Inflammatory macrophage treated with lipopolysaccharide for 1 hour (primary cell): ENCODE measurements at regions not wholly inside any gene's neighbourhood (a gene's known extent, or its start where the extent isn't known, plus 50 kb on each side); places are given as distances from the start of the nearest gene placed in this dataset.
"Not testable (repeated sequence)": the region's sequence is repeated elsewhere in the genome, so short reads cannot be mapped to it uniquely, and the experiment has no call there.

ENCODE experiments used
- DNase-seq, 2 donors: peaks; one replicate each; pipeline ENCODE4 v3.0.0-alpha.2; 2020 to 2022

DNA sequence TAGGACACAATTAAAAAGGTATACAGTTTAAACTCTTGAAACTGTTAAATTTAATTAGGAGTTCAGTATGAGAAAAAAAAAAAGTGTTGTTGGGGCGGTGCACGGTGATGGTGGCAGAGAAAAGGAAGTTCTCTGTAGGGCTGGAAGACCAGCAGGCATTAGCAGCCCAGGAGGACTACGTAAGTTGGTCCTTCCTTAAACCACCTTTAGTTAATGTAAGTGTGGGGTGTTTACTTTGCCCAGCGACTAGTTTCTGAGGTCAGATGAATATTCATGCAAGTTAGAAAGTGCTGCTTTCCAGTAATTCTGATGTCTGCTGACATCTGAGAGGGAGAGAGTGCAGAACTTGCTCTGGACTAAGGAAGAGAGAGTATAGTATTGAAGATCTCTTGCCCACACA, 54.9 kb downstream of the NKX2-1 start:
- no peak for DNase-seq

GRCh38 chr14:36462890-36463289, 57.1 kb downstream of the NKX2-1 start:
- no peak for DNase-seq

- no peak for DNase-seq
These were observed 64.8 kb downstream of the NKX2-1 start for GRCh38 chr14:36455241-36455627.

- no peak for DNase-seq
These were observed 65.3 kb downstream of the NKX2-1 start for GRCh38 chr14:36454599-36455240.

- no peak for DNase-seq
These were observed 67.2 kb downstream of the NKX2-1 start for GRCh38 chr14:36452860-36453259.

- no peak for DNase-seq
These were observed 68.5 kb downstream of the NKX2-1 start for GRCh38 chr14:36451310-36452065.

DNA sequence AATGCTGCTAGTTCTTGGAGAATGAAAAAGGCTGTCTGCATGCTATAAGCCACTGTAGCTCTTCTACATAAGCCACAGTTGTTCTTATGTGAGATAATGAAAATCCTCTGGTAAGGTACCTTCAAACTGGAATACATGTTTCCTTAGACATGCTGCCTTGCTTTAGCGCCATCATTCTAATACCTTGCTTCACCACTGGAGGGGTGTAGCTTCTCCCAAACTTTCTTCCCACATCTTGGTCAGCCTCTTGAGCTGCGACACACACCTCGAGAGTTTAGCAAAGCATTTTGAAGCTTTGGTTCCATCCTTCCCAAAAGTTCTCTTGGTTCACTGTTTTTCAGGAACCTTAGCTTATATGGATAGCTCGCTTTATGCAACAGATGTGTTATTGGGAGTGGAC, 69.5 kb downstream of the NKX2-1 start:
- no peak for DNase-seq

DNA sequence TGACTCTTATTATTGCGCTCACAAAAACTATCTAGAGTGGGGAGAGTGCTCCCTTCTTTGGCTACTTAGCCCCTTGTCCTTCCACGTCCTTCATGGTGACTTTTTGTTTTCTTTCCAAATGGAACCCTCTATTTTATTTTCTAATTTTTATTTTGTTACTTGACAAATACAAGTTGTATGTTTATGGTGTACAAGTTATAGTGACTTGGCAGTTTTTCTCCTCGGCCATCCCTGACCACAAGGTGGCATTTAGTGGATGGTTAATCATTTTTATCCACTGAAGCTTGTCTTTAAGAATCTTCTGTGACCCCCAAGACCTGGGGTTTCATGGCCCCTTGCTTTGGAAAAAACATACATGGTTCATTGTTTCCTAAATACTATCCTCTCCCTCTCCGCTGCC, 70.1 kb downstream of the NKX2-1 start:
- no peak for DNase-seq

DNA sequence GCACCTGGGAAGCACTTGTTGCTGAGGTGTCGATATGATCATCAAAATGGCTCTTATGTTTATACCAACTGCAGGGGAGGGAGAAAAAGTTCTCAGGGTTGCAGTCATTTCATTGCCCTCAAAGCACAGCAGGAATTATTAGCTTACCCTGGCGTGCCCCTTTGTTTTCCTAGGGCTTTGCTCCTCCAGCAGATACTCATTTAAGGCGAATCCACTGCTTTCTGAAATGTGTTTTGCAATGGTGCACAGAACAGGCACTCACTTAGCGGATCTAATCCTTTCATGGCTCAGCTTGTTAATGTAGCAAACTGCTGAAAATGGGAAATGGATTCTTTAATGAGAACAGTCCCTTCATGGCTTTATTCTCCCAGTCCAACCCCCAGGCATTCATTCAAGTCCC, 76.7 kb downstream of the NKX2-1 start:
- no peak for DNase-seq

- DNase-seq, result no peak
These were observed 77.2 kb downstream of the NKX2-1 start for GRCh38 chr14:36442824-36443241.

- no peak for DNase-seq
These were observed 78.7 kb downstream of the NKX2-1 start for GRCh38 chr14:36441283-36441682.

DNA sequence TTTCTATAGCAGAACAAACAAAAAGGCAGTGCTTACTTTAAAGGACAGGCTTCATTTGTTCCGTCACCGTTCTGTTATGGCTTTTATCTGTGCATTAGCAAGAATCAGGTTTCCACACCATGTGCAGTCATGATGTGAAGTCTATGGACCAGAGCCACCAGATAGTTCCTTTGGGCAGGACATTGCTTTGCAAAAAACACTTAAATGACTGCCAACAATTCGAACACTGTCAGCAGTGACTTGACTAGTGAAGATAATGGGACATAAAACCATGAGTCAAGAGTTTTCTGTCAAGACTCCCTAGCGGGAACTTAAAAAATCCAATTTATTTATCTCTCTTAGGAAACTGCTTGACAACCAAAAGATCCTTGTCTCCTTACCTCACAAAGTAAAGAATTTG, 80.3 kb downstream of the NKX2-1 start:
- DNase-seq, result no peak

DNA sequence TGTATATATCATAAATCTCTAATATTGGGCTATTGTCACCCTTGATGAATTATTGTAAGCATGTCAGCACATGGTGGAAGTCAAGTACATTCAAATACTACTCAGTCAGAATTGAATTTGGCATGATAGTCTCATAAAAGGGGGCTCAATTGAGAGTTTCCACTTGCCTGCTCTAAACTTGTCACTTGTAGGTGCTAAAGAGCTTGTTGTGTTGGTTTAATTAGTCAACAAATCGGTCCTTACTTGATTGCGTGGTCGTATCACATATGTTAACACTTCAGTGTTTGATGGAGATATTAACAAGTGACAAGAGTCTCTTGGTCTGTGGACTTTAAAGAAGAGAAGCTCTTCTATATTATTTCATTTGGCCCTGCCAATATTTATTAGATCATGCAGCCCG, 81.1 kb downstream of the NKX2-1 start:
- no peak for DNase-seq

DNA sequence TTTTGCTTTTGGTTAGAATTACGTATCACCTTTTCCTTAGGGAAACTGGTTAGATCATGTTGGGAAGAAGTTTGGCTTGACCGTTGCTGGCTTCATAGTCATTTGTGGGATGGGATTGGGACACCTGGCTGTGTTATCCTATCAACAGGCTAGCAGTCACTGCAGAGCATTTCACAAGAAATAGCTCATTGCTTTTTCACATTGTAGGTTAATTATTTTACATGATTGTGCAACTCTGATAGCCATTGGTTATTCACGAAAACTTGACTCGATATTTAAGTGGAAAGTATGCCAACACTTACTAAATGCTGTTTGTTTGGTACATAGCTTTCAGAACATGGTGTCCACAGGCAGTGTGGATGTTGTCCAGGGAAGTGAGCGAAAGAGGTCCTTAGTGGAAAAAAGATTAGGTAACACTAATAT, 89.4 kb downstream of the NKX2-1 start:
- no peak for DNase-seq

GRCh38 chr14:36430169-36430568, 89.9 kb downstream of the NKX2-1 start:
- DNase-seq, result no peak

DNA sequence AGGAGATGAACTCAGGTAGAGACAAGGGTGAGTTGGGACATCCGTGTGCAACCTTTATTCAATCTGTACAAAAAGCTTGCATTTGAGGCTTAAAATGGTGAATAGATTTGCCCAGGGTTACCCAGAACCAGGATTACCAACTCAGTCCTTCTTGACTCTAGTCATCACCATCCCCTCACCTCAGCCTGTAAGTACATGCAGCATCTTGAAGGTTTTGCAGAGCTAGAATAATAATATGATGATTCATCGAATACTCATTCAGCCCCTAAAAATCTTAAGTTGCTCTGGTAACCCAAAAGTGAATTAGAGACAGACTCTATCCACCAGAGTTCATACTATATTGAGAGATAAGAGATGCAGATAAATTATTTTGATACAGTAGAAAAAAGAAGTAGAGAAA, 90.3 kb downstream of the NKX2-1 start:
- no peak for DNase-seq

- DNase-seq, result no peak
These were observed 91.7 kb downstream of the NKX2-1 start for GRCh38 chr14:36428350-36428749.

DNA sequence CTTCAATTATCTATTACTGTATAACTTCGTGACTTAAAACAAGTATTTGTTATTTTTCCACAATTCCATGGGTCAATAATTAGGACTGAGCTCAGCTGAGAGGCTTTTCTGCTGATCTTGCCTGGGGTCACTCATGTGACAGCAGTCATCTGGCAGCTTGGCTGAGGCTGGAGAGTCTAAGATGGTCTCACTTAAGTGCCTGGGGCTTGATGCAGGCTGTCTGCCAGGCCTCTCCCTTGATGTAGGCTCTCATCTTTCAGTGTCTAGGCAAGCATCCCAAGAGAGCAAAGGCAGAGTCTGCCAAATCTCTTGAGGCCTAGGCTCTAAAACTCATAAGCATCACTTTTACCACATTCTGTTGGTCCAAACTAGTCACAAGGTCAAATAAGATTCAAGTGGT, 93.2 kb downstream of the NKX2-1 start:
- DNase-seq, result no peak

GRCh38 chr14:36426113-36426512, 93.9 kb downstream of the NKX2-1 start:
- DNase-seq, result no peak

DNA sequence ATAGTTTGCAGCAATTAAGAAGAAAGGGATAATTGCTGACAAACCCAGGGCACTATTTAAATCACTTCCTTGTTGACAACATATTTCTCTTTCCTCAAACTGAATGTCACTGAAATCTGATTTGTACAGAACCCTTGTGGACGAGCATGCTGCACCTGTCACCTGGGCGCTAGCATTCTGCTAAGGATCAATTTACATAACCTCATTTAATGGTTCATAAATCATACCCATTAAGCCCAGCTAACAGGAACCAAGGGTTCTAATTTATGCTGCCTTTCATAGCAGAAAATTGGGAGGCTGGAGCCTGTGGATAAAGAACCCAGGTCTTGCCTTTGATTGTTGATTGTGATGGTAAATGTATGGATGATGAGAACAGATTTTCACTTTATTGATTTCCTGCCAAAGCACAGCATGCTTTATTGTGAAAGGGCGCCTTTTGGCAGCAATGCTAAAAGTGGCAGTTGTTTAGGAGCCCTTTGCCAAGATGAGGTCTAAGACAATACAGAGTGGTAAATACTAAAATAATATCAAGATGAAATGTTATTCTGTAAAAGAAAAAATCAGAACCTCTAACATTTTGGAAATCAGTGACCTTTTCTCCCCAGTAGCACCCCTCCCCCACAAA, 95.4 kb downstream of the NKX2-1 start:
- DNase-seq, result no peak

DNA sequence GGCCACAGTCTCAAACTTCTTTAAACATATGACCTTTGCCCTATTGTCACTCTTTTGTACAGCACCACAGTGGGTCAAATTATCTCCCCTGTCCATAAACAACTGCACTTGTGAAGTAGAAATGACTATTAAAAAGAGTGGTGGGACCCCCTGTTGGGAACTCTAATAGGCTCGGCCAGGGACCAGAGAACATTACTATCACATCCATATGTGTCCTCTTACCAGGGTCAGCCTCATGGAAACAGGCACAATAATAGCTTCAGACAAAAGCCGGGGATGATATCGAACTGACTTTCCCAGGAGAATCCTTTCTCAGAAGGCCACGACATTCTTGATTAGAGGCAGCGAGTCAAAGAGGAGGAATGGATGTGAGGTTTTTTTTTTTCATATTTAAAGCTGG, 96.6 kb downstream of the NKX2-1 start:
- no peak for DNase-seq

DNA sequence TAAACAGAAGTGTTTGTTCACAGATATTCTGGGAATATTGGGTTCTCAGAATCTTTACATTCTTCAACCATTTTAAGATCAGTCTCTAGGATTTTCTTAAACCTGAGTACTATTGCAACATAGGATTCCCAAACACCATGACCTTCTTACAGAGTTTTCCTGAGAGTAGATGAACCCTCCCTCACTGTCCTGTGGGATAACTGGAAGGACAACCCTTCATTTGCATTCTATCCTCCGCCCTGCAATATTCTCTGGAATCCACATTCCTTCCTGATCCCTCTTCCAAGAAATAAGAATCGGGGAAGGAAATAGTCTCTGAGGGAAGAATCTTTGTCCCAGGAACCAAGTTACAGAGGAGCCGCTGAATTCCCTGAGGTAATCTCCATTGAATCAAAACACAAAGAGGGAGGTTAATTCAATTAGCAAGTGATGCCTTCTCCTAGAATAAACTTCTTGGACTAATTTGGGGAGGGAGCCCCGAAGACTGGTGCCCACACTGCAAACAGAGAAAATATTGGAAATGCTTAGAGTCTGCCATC, 99.8 kb upstream of the MBIP start:
- DNase-seq, result no peak

DNA sequence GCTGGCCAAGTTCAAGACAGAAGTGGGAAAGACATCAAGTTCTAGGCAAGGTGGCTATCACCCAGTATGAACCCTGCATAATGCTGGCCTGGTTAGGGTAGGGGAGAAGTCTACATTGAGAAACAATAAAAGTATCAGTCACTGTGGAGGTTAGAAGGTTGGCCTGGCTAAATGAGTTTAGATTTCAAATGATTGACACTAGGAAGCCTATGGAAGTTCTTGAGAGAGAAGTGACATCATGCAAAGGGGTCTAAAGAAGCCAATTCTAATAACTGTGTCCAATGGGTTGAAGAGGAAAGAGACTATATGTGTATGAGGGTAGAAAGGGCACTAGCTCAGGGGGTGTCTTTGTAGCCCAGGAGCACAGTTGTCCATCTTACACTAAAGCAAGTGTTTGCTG, 98.5 kb upstream of the MBIP start:
- DNase-seq, result no peak

GRCh38 chr14:36411951-36412350, 91.5 kb upstream of the MBIP start:
- not testable (repeated sequence) for DNase-seq
